H1 (cell line): ENCODE measurements at regions not wholly inside any gene's neighbourhood (a gene's known extent, or its start where the extent isn't known, plus 50 kb on each side); places are given as distances from the start of the nearest gene placed in this dataset.

Experiments used
- CTCF ChIA-PET: fragments of 300-600 bp; sonication (Branson Sonifier 250); formaldehyde crosslinking; loops from one replicate; lab custom pipeline; 2021; ENCODE audit not compliant: partially characterized antibody; lab: Charles Lee
- POLR2A ChIA-PET: fragments of 300-600 bp; sonication (Branson Sonifier 250); formaldehyde crosslinking; loops from one replicate; lab custom pipeline; 2021; ENCODE audit warnings: inconsistent platforms; ENCODE audit not compliant: partially characterized antibody; lab: Charles Lee
- DNase-seq, 2 experiments: peaks; one replicate each; pipeline versions ENCODE4 v3.0.0 to v3.0.0-alpha.2; 2010 to 2022; ENCODE audit warnings: low spot score in 2 of 2, low read depth in 1 of 2, mixed read lengths in 1 of 2
- FAIRE-seq: peaks from 2 replicates; lab custom pipeline; 2011; peaks lifted over from hg19 to GRCh38; lab: Jason Lieb, UNC
- H2AFZ ChIP-seq: 2 replicates; pipeline ENCODE4 v1.8.1; 2012; ENCODE audit warnings: low read length, inconsistent platforms
- H2AK5ac ChIP-seq: 2 replicates; pipeline ENCODE4 v1.6.1; 2013; ENCODE audit warnings: low read depth, low read length
- H2BK120ac ChIP-seq: replicated peaks from 2 replicates; pipeline ENCODE3; 2013; ENCODE audit warnings: low read depth, low read length, inconsistent platforms
- H2BK12ac ChIP-seq: 2 replicates; pipeline ENCODE4 v1.6.1; 2013; ENCODE audit warnings: low read depth, low read length
- H2BK15ac ChIP-seq: 2 replicates; pipeline ENCODE4 v1.6.1; 2013; ENCODE audit warnings: low read length
- H2BK20ac ChIP-seq: 2 replicates; pipeline ENCODE4 v1.6.1; 2013; ENCODE audit warnings: low read length
- H2BK5ac ChIP-seq: 2 replicates; pipeline ENCODE4 v1.6.1; 2013; ENCODE audit warnings: low read depth, low read length
- H3K14ac ChIP-seq: 2 replicates; pipeline ENCODE4 v1.6.1; 2013; ENCODE audit warnings: inconsistent platforms; ENCODE audit not compliant: insufficient read length
- H3K18ac ChIP-seq: 2 replicates; pipeline ENCODE4 v1.6.1; 2013; ENCODE audit warnings: low read length; ENCODE audit errors: extremely low read depth
- H3K23ac ChIP-seq: 2 replicates; pipeline ENCODE4 v1.6.1; 2013; ENCODE audit warnings: inconsistent platforms; ENCODE audit not compliant: insufficient read length
- H3K23me2 ChIP-seq: 2 replicates; pipeline ENCODE4 v1.6.1; 2013; ENCODE audit warnings: low read depth, low read length
- H3K27ac ChIP-seq: 2 replicates; pipeline ENCODE4 v1.6.1; 2011; ENCODE audit warnings: low read depth, low read length, inconsistent platforms
- H3K27me3 ChIP-seq, 4 experiments: replicated peaks in 1 of 4; 1 replicate in 1 of 4; 2 replicates in 3 of 4; pipeline versions ENCODE4 v1.6.1 to v1.8.1; 2011 to 2013; ENCODE audit warnings: low read length in 3 of 4, mild to moderate bottlenecking in 3 of 4, inconsistent platforms in 2 of 4, mixed read lengths in 2 of 4, moderate library complexity in 1 of 4; ENCODE audit not compliant: control insufficient read depth in 3 of 4, insufficient read depth in 3 of 4; ENCODE audit errors: extremely low read depth in 1 of 4
- H3K36me3 ChIP-seq, 4 experiments: 2 replicates each; pipeline versions ENCODE4 v1.6.1 to v1.8.1; 2011 to 2013; ENCODE audit warnings: mild to moderate bottlenecking in 4 of 4, low read length in 3 of 4, moderate library complexity in 2 of 4, control low read depth in 1 of 4, inconsistent platforms in 1 of 4; ENCODE audit not compliant: insufficient read depth in 4 of 4, control insufficient read depth in 2 of 4
- H3K4ac ChIP-seq: replicated peaks from 2 replicates; pipeline ENCODE3; 2013; ENCODE audit warnings: low read length, low read depth, mixed read lengths, inconsistent platforms; ENCODE audit not compliant: insufficient read length
- H3K4me1 ChIP-seq, 4 experiments: replicated peaks in 1 of 4; 1 replicate in 1 of 4; 2 replicates in 3 of 4; pipeline versions ENCODE4 v1.6.1 to v1.8.1; 2011 to 2013; ENCODE audit warnings: low read length in 3 of 4, inconsistent platforms in 2 of 4, mixed read lengths in 1 of 4; ENCODE audit not compliant: insufficient read depth in 4 of 4, control insufficient read depth in 3 of 4
- H3K4me2 ChIP-seq, 2 experiments: 2 replicates each; pipeline versions ENCODE4 v1.6.1 to v1.8.1; 2011 to 2013; ENCODE audit warnings: low read depth in 2 of 2, low read length in 2 of 2, control low read depth in 1 of 2, inconsistent platforms in 1 of 2, mild to moderate bottlenecking in 1 of 2; ENCODE audit not compliant: insufficient read depth in 1 of 2
- H3K4me3 ChIP-seq, 4 experiments: fragments of 200-600, 300-600 bp in 1 of 4; sonication (generic), shearing (Covaris generic), sonication (Bioruptor Twin) in 1 of 4; 2 replicates each; pipeline versions ENCODE4 v1.5.1 to v1.8.1; 2011 to 2016; ENCODE audit warnings: low read length in 4 of 4, low read depth in 3 of 4, control low read depth in 2 of 4, inconsistent platforms in 2 of 4, mild to moderate bottlenecking in 2 of 4, mixed read lengths in 1 of 4, moderate library complexity in 1 of 4; ENCODE audit not compliant: insufficient read depth in 2 of 4; ENCODE audit errors: extremely low read depth in 1 of 4
- H3K56ac ChIP-seq: replicated peaks from 2 replicates; pipeline ENCODE3; 2013; ENCODE audit warnings: low read depth, mild to moderate bottlenecking, mixed read lengths, low read length, inconsistent platforms; ENCODE audit not compliant: insufficient read length
- H3K79me1 ChIP-seq: 2 replicates; pipeline ENCODE4 v1.6.1; 2013; ENCODE audit warnings: low read depth, low read length, control low read depth
- H3K79me2 ChIP-seq, 2 experiments: 2 replicates each; pipeline versions ENCODE4 v1.6.1 to v1.8.1; 2012 to 2013; ENCODE audit warnings: low read length in 2 of 2, mild to moderate bottlenecking in 2 of 2, inconsistent platforms in 1 of 2; ENCODE audit not compliant: insufficient read depth in 2 of 2, control insufficient read depth in 1 of 2
- H3K9ac ChIP-seq, 4 experiments: replicated peaks in 1 of 4; 1 replicate in 1 of 4; 2 replicates in 3 of 4; pipeline versions ENCODE4 v1.6.1 to v1.8.1; 2011 to 2013; ENCODE audit warnings: low read depth in 3 of 4, low read length in 3 of 4, control low read depth in 2 of 4, mild to moderate bottlenecking in 2 of 4, moderate library complexity in 2 of 4, inconsistent platforms in 1 of 4; ENCODE audit errors: extremely low read depth in 1 of 4
- H3K9me3 ChIP-seq, 2 experiments: 2 replicates each; pipeline versions ENCODE4 v1.6.1 to v1.8.1; 2012 to 2013; ENCODE audit warnings: mild to moderate bottlenecking in 2 of 2, moderate library complexity in 2 of 2, control low read depth in 1 of 2, inconsistent platforms in 1 of 2, low read depth in 1 of 2, low read length in 1 of 2, mixed read lengths in 1 of 2; ENCODE audit not compliant: insufficient read depth in 2 of 2
- H4K20me1 ChIP-seq, 2 experiments: replicated peaks in 1 of 2; 2 replicates each; pipeline versions ENCODE3 to v1.8.1; 2011 to 2013; ENCODE audit warnings: inconsistent platforms in 2 of 2, low read length in 2 of 2, mild to moderate bottlenecking in 1 of 2; ENCODE audit not compliant: insufficient read depth in 2 of 2, control insufficient read depth in 1 of 2
- H4K5ac ChIP-seq: 2 replicates; pipeline ENCODE4 v1.6.1; 2013; ENCODE audit warnings: low read length, low read depth, mixed read lengths, inconsistent platforms; ENCODE audit not compliant: insufficient read length
- H4K8ac ChIP-seq: 2 replicates; pipeline ENCODE4 v1.8.0; 2013; ENCODE audit warnings: mild to moderate bottlenecking, moderate library complexity, low read length, inconsistent platforms; ENCODE audit not compliant: insufficient read depth; ENCODE audit errors: extremely low read depth
- H4K91ac ChIP-seq: replicated peaks from 2 replicates; pipeline ENCODE3; 2013; ENCODE audit warnings: low read length, mixed read lengths, inconsistent platforms; ENCODE audit not compliant: insufficient read length
- ATF2 ChIP-seq: IDR thresholded peaks from 2 replicates; pipeline ENCODE4 v1.6.1; 2012; ENCODE audit warnings: low read length, inconsistent platforms
- CEBPB ChIP-seq: IDR thresholded peaks from 2 replicates; pipeline ENCODE4 v1.6.1; 2012; ENCODE audit warnings: low read depth, low read length
- EP300 ChIP-seq, 2 experiments: IDR thresholded peaks; 1 replicate in 1 of 2; 2 replicates in 1 of 2; pipeline ENCODE4 v1.6.1; 2011 to 2012; ENCODE audit warnings: low read depth in 2 of 2, low read length in 2 of 2, mild to moderate bottlenecking in 2 of 2, borderline replicate concordance in 1 of 2, inconsistent platforms in 1 of 2, moderate library complexity in 1 of 2
- EZH2 ChIP-seq: fragments of 200-600 bp; sonication (generic); IDR thresholded peaks from 2 replicates; pipeline ENCODE4 v1.7.1; 2012; ENCODE audit warnings: low read depth, mild to moderate bottlenecking, moderate library complexity, low read length, inconsistent platforms; ENCODE audit not compliant: severe bottlenecking
- HDAC2 ChIP-seq, 2 experiments: fragments of 300-600 bp in 1 of 2; sonication (generic) in 1 of 2; IDR thresholded peaks; 2 replicates each; pipeline ENCODE4 v1.6.1; 2011 to 2012; ENCODE audit warnings: low read depth in 2 of 2, low read length in 2 of 2, mild to moderate bottlenecking in 2 of 2, moderate library complexity in 2 of 2, borderline replicate concordance in 1 of 2, inconsistent platforms in 1 of 2
- NANOG ChIP-seq: IDR thresholded peaks from 2 replicates; pipeline ENCODE4 v1.6.1; 2011; ENCODE audit warnings: low read length, low read depth, mild to moderate bottlenecking, inconsistent platforms; ENCODE audit not compliant: insufficient read depth, poor library complexity, severe bottlenecking
- PHF8 ChIP-seq: fragments of 200-600 bp; sonication (generic); conservative IDR thresholded peaks from 2 replicates; pipeline ENCODE4 v1.7.1; 2012; ENCODE audit warnings: low read depth, mild to moderate bottlenecking, inconsistent platforms, low read length, moderate library complexity
- RNF2 ChIP-seq: fragments of 200-900, 300-1000 bp; sonication (generic); IDR thresholded peaks from 2 replicates; pipeline ENCODE4 v1.7.1; 2016; ENCODE audit warnings: borderline replicate concordance, low read depth, mild to moderate bottlenecking, antibody characterized with exemption, low read length; ENCODE audit not compliant: poor library complexity, severe bottlenecking; ENCODE audit errors: missing control alignments
- SAP30 ChIP-seq: fragments of 300-600 bp; sonication (generic); IDR thresholded peaks from 2 replicates; pipeline ENCODE4 v1.7.1; 2012; ENCODE audit warnings: low read length, moderate library complexity, mild to moderate bottlenecking, inconsistent platforms; ENCODE audit not compliant: insufficient read depth, insufficient replicate concordance
- SP4 ChIP-seq: IDR thresholded peaks from 2 replicates; pipeline ENCODE4 v1.6.1; 2012; ENCODE audit warnings: low read length, inconsistent platforms
- WGBS, 2 experiments: shearing (Covaris generic) in 1 of 2; methylation state at CpG; one replicate each; pipeline versions ENCODE4 v1.1.6 to v1.1.7; 2013 to 2015; ENCODE audit warnings: low lambda C conversion rate in 2 of 2, mixed read lengths in 2 of 2, inconsistent platforms in 1 of 2, low coverage in 1 of 2, missing lambda C conversion rate in 1 of 2; ENCODE audit not compliant: insufficient replicate concordance in 2 of 2, insufficient coverage in 1 of 2, insufficient read length in 1 of 2; ENCODE audit errors: extremely low coverage in 1 of 2, missing lambda C conversion rate in 1 of 2; 5-methylcytosine and 5-hydroxymethylcytosine counted together
- TF ChIP-seq, protein P1 (sequence below): IDR thresholded peaks from 2 replicates; pipeline ENCODE4 v1.6.1; 2012; ENCODE audit warnings: inconsistent platforms

DNA sequence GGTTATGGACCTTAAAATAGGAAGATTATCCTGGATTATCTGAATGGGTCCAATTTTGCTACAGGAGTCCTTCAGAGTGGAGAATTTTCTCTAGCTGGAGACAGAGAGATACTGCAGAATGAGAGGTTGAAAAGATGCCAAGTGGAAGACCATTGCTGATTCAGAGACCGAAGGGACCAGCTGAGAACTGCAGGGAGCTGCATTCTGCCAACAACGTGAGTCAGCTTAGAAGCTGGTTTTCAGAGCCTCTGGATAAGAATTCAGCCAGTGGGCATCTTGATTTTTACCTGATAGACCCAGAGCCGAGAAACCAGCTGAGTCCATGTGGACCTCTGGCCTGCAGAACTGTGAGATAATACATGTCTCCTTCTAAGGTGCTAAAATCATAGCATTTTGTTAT lies 234.0 kb downstream of the NR2F2 start:
- H3K4me3 ChIP-seq: no peak overlapping the region
- no peaks in the 10 kb centered on the region for H3K4me1 ChIP-seq
- H3K79me1 ChIP-seq: no peaks in the 10 kb centered on the region
- no peak overlapping the region for H4K91ac ChIP-seq
- DNase-seq (no peak), FAIRE-seq (no peak)
- H3K14ac ChIP-seq: no peak overlapping the region
- ChIA-PET CTCF (no interaction called here), POLR2A (no interaction called here)
- H3K56ac ChIP-seq: no peak overlapping the region
- H4K20me1 ChIP-seq: no peaks in the 10 kb centered on the region
- no peak overlapping the region for H3K4me2 ChIP-seq
- no peak overlapping the region for H3K9ac ChIP-seq
- H2AFZ ChIP-seq: no peak overlapping the region
- H2AK5ac ChIP-seq: no peak overlapping the region
- no peaks in the 10 kb centered on the region for H3K23me2 ChIP-seq
- H3K4ac ChIP-seq: no peak overlapping the region
- no peaks in the 10 kb centered on the region; a peak in 1 of 8 replicates for H3K36me3 ChIP-seq
- no peak overlapping the region for H3K23ac ChIP-seq
- H4K5ac ChIP-seq: no peak overlapping the region
- H2BK15ac ChIP-seq: no peak overlapping the region
- H2BK5ac ChIP-seq: no peak overlapping the region
- no peak overlapping the region for H3K27ac ChIP-seq
- H2BK20ac ChIP-seq: no peak overlapping the region
- no peaks in the 10 kb centered on the region; a peak in 1 of 4 replicates for H3K79me2 ChIP-seq
- H2BK12ac ChIP-seq: no peak overlapping the region
- no peaks in the 10 kb centered on the region for H3K27me3 ChIP-seq
- H3K9me3 ChIP-seq: no peaks in the 10 kb centered on the region
- H2BK120ac ChIP-seq: no peak overlapping the region
- H4K8ac ChIP-seq: no peak overlapping the region
- 88% methylated on average over 3 of the region's 3 CpGs; no CpG with 5 or more reads in 1 of the 2 experiments for WGBS, 2 experiments
- no peak overlapping the region for H3K18ac ChIP-seq
- no peak for TF ChIP-seq ATF2
- TF ChIP-seq, protein P1, sequence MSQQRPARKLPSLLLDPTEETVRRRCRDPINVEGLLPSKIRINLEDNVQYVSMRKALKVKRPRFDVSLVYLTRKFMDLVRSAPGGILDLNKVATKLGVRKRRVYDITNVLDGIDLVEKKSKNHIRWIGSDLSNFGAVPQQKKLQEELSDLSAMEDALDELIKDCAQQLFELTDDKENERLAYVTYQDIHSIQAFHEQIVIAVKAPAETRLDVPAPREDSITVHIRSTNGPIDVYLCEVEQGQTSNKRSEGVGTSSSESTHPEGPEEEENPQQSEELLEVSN: no peak
- no peak for TF ChIP-seq HDAC2 (IDR thresholded peaks at IDR 0.05; ENCODE audit: borderline replicate concordance in 1 of 2, low read depth in 2 of 2, low read length in 2 of 2)
- TF ChIP-seq SP4: no peak
- no peak for TF ChIP-seq EZH2
- no peak for TF ChIP-seq EP300 (IDR thresholded peaks at IDR 0.05; ENCODE audit: borderline replicate concordance in 1 of 2, low read depth in 2 of 2, low read length in 2 of 2)
- no peak for TF ChIP-seq RNF2
- TF ChIP-seq CEBPB: no peak
- no peak for TF ChIP-seq PHF8
- TF ChIP-seq NANOG: no peak
- TF ChIP-seq SAP30: no peak
